PC-3 (cell line): ENCODE measurements at regions not wholly inside any gene's neighbourhood (a gene's known extent, or its start where the extent isn't known, plus 50 kb on each side); places are given as distances from the start of the nearest gene placed in this dataset.

ENCODE experiments used
- CTCF ChIP-seq: fragments of 300-600 bp; sonication (generic); conservative IDR thresholded peaks from 2 replicates; pipeline ENCODE4 v1.5.1; 2017; ENCODE audit warnings: antibody characterized with exemption, low read depth, mild to moderate bottlenecking, low read length
- EZH2 ChIP-seq: fragments of 300-600 bp; sonication (generic); IDR thresholded peaks from one replicate; pipeline ENCODE4 v1.6.1; 2017; ENCODE audit warnings: antibody characterized with exemption, mild to moderate bottlenecking, low read length; ENCODE audit not compliant: unreplicated experiment

- no peak for TF ChIP-seq CTCF
- TF ChIP-seq EZH2, result no peak
These were observed 131.8 kb upstream of the C2CD4B start for GRCh38 chr15:62296756-62297507.
